Neural cell (in vitro differentiated cells): ENCODE measurements at regions not wholly inside any gene's neighbourhood (a gene's known extent, or its start where the extent isn't known, plus 50 kb on each side); places are given as distances from the start of the nearest gene placed in this dataset.
"Not testable (repeated sequence)": the region's sequence is repeated elsewhere in the genome, so short reads cannot be mapped to it uniquely, and the experiment has no call there.

ENCODE experiments used
- H2AFZ ChIP-seq: fragments of 200-600, 300-800 bp; sonication (generic), shearing (Covaris generic); 2 replicates; pipeline ENCODE4 v1.6.0; 2014; ENCODE audit warnings: low read depth, mild to moderate bottlenecking, antibody characterized with exemption, low read length, moderate library complexity
- H3F3A ChIP-seq: fragments of 200-600 bp; shearing (Covaris generic); 2 replicates; pipeline ENCODE4 v1.6.1; 2016; ENCODE audit warnings: mild to moderate bottlenecking, moderate library complexity, mixed read lengths, antibody characterized with exemption, low read length; ENCODE audit not compliant: insufficient read depth, poor library complexity, severe bottlenecking
- H3K27ac ChIP-seq: fragments of 200-600, 300-800 bp; sonication (generic), shearing (Covaris generic); 2 replicates; pipeline ENCODE4 v1.5.1; 2014; ENCODE audit warnings: mild to moderate bottlenecking, low read length, moderate library complexity
- H3K27me3 ChIP-seq: fragments of 300-800, 200-600 bp; sonication (generic), shearing (Covaris generic); 2 replicates; pipeline ENCODE4 v1.6.0; 2014; ENCODE audit warnings: mild to moderate bottlenecking, low read depth, low read length, moderate library complexity; ENCODE audit not compliant: insufficient read depth
- H3K36me3 ChIP-seq: fragments of 300-800, 200-600 bp; sonication (generic), shearing (Covaris generic); 2 replicates; pipeline ENCODE4 v1.5.1; 2014; ENCODE audit warnings: mild to moderate bottlenecking, antibody characterized with exemption, low read length, moderate library complexity; ENCODE audit not compliant: insufficient read depth
- H3K4me2 ChIP-seq: fragments of 300-800, 200-600 bp; sonication (generic), shearing (Covaris generic); 2 replicates; pipeline ENCODE4 v1.6.0; 2014; ENCODE audit warnings: mild to moderate bottlenecking, low read length
- H3K4me3 ChIP-seq: fragments of 300-800, 200-600 bp; sonication (generic), shearing (Covaris generic); 2 replicates; pipeline ENCODE4 v1.5.1; 2014; ENCODE audit warnings: mild to moderate bottlenecking, low read length, moderate library complexity
- H3K79me2 ChIP-seq: fragments of 200-600 bp; shearing (Covaris generic); replicated peaks from 2 replicates; pipeline ENCODE4 v1.6.0; 2014; ENCODE audit warnings: mild to moderate bottlenecking, low read length, moderate library complexity; ENCODE audit not compliant: insufficient read depth
- H3K9ac ChIP-seq: fragments of 300-800, 200-600 bp; sonication (generic), shearing (Covaris generic); 2 replicates; pipeline ENCODE4 v1.6.1; 2016; ENCODE audit warnings: mild to moderate bottlenecking, low read length, mixed read lengths
- H3K9me2 ChIP-seq: fragments of 200-600 bp; shearing (Covaris generic); 2 replicates; pipeline ENCODE4 v1.6.1; 2016; ENCODE audit warnings: mild to moderate bottlenecking, low read length, mixed read lengths; ENCODE audit not compliant: insufficient read depth
- H3K9me3 ChIP-seq: fragments of 200-600, 300-800 bp; sonication (generic), shearing (Covaris generic); 2 replicates; pipeline ENCODE4 v1.6.1; 2016; ENCODE audit warnings: mild to moderate bottlenecking, mixed run types, low read length, moderate library complexity, mixed read lengths
- H4K20me1 ChIP-seq: fragments of 200-600 bp; shearing (Covaris generic); 2 replicates; pipeline ENCODE4 v1.6.1; 2016; ENCODE audit warnings: mild to moderate bottlenecking, mixed run types; ENCODE audit not compliant: insufficient read depth
- CTCF ChIP-seq: fragments of 450-650 bp; IDR thresholded peaks from 2 replicates; pipeline ENCODE4 v1.5.1; 2014; ENCODE audit warnings: antibody characterized with exemption, mild to moderate bottlenecking, moderate library complexity; ENCODE audit not compliant: poor library complexity, severe bottlenecking
- EP300 ChIP-seq: fragments of 450-650 bp; conservative IDR thresholded peaks from 2 replicates; pipeline ENCODE4 v1.6.1; 2014; ENCODE audit warnings: antibody characterized with exemption, mild to moderate bottlenecking, moderate library complexity; ENCODE audit not compliant: poor library complexity, severe bottlenecking
- EZH2 ChIP-seq: fragments of 200-600, 300-800 bp; shearing (Covaris generic), sonication (generic); IDR thresholded peaks from 2 replicates; pipeline ENCODE4 v1.6.1; 2014; ENCODE audit warnings: antibody characterized with exemption, low read length, borderline replicate concordance, mild to moderate bottlenecking; ENCODE audit not compliant: insufficient read depth, poor library complexity, severe bottlenecking
- MXI1 ChIP-seq: fragments of 450-650 bp; conservative IDR thresholded peaks from 2 replicates; pipeline ENCODE4 v1.6.1; 2014; ENCODE audit warnings: antibody characterized with exemption, mild to moderate bottlenecking; ENCODE audit not compliant: poor library complexity, severe bottlenecking
- POLR2AphosphoS5 ChIP-seq: IDR thresholded peaks from 2 replicates; pipeline ENCODE4 v1.6.1; 2012
- RAD21 ChIP-seq: fragments of 450-650 bp; conservative IDR thresholded peaks from 2 replicates; pipeline ENCODE4 v1.6.1; 2014; ENCODE audit warnings: antibody characterized with exemption, mild to moderate bottlenecking, moderate library complexity
- REST ChIP-seq: IDR thresholded peaks from 2 replicates; pipeline ENCODE4 v1.6.1; 2012; ENCODE audit warnings: borderline replicate concordance
- SMC3 ChIP-seq: fragments of 450-650 bp; conservative IDR thresholded peaks from 2 replicates; pipeline ENCODE4 v1.6.1; 2014; ENCODE audit warnings: antibody characterized with exemption, mild to moderate bottlenecking, moderate library complexity; ENCODE audit not compliant: poor library complexity
- TAF1 ChIP-seq: IDR thresholded peaks from 2 replicates; pipeline ENCODE4 v1.6.1; 2012; ENCODE audit warnings: low read depth

- H3F3A ChIP-seq = no peaks in the 10 kb centered on the region
- no peak overlapping the region for H3K27ac ChIP-seq
- no peak overlapping the region for H3K4me3 ChIP-seq
- H3K27me3 ChIP-seq = no peaks in the 10 kb centered on the region
- peaks cover 10% of the 10 kb centered on the region for H3K9me3 ChIP-seq
- H3K4me2 ChIP-seq = no peak overlapping the region
- H3K9me2 ChIP-seq = no peaks in the 10 kb centered on the region
- TF ChIP-seq SMC3 = no peak
- no peak for TF ChIP-seq MXI1
- TF ChIP-seq CTCF = no peak
- no peak for TF ChIP-seq REST
- no peak for TF ChIP-seq TAF1
- no peak for TF ChIP-seq EZH2
- TF ChIP-seq RAD21 = no peak
- TF ChIP-seq EP300 = no peak
- TF ChIP-seq POLR2AphosphoS5 = no peak
- H4K20me1 ChIP-seq = no peaks in the 10 kb centered on the region
- no peak overlapping the region for H3K9ac ChIP-seq
- H3K79me2 ChIP-seq = no peaks in the 10 kb centered on the region
- H2AFZ ChIP-seq = no peak overlapping the region
- H3K36me3 ChIP-seq = no peaks in the 10 kb centered on the region
These were observed 226.7 kb upstream of the FSIP2 start for GRCh38 chr2:185511925-185512324.

- Histone ChIP-seq H3K27ac (no peak overlapping the region), H2AFZ (no peak overlapping the region), H3K36me3 (no peaks in the 10 kb centered on the region), H3K4me2 (no peak overlapping the region), H3F3A (no peaks in the 10 kb centered on the region), H3K9ac (no peak overlapping the region), H4K20me1 (no peaks in the 10 kb centered on the region), H3K9me3 (no peaks in the 10 kb centered on the region), H3K9me2 (no peaks in the 10 kb centered on the region), H3K79me2 (no peaks in the 10 kb centered on the region), H3K27me3 (no peaks in the 10 kb centered on the region), H3K4me3 (no peak overlapping the region)
- no peak for TF ChIP-seq RAD21
- no peak for TF ChIP-seq MXI1
- TF ChIP-seq POLR2AphosphoS5 = no peak
- no peak for TF ChIP-seq EZH2
- no peak for TF ChIP-seq EP300
- no peak for TF ChIP-seq SMC3
- TF ChIP-seq CTCF = no peak
- TF ChIP-seq TAF1 = no peak
- no peak for TF ChIP-seq REST
These were observed 216.1 kb upstream of the FSIP2 start for GRCh38 chr2:185522472-185522871.

- H3K27me3 ChIP-seq, H3K9me2 ChIP-seq, H3K9ac ChIP-seq, H3K27ac ChIP-seq, H3K79me2 ChIP-seq, H3F3A ChIP-seq, H3K9me3 ChIP-seq, H4K20me1 ChIP-seq, H3K4me3 ChIP-seq, H3K36me3 ChIP-seq, H3K4me2 ChIP-seq, H2AFZ ChIP-seq: not testable (repeated sequence)
These were observed 214.4 kb upstream of the FSIP2 start for GRCh38 chr2:185524242-185524641.
